ENCODE measurements at regions not wholly inside any gene's neighbourhood (a gene's known extent, or its start where the extent isn't known, plus 50 kb on each side); places are given as distances from the start of the nearest gene placed in this dataset.

- Histone ChIP-seq H4K20me1 (no peaks in the 10 kb centered on the region), H3K4me2 (no peak overlapping the region), H3K27ac (no peak overlapping the region), H3K36me3 (no peaks in the 10 kb centered on the region), H3K9me3 (no peaks in the 10 kb centered on the region), H3K9ac (no peak overlapping the region), H3K27me3 (no peaks in the 10 kb centered on the region), H3K4me1 (no peaks in the 10 kb centered on the region), H3K4me3 (no peak overlapping the region)
- no peak for TF ChIP-seq Cebpa-rat (IDR thresholded peaks at IDR 0.05)
These were observed 90.7 kb downstream of the MAT2B start for GRCh38 chr5:163595932-163596607.

GRCh38 chr5:163596608-163597315, 91.3 kb downstream of the MAT2B start:
- Histone ChIP-seq H3K9ac (no peak overlapping the region), H3K27me3 (no peaks in the 10 kb centered on the region)

GRCh38 chr5:163604013-163604412, 98.6 kb downstream of the MAT2B start:
- TF ChIP-seq Cebpa-rat (IDR thresholded peaks at IDR 0.05), result no peak
- H3K4me1 ChIP-seq, result no peaks in the 10 kb centered on the region
- no peaks in the 10 kb centered on the region for H3K27me3 ChIP-seq
- H3K9ac ChIP-seq, result no peak overlapping the region
- no peaks in the 10 kb centered on the region for H3K36me3 ChIP-seq
- no peak overlapping the region for H3K27ac ChIP-seq
- no peaks in the 10 kb centered on the region for H4K20me1 ChIP-seq
- H3K9me3 ChIP-seq, result no peaks in the 10 kb centered on the region
- H3K4me2 ChIP-seq, result no peak overlapping the region
- H3K4me3 ChIP-seq, result no peak overlapping the region

More at GRCh38 chr5:163596608-163597315, 91.3 kb downstream of the MAT2B start:
- TF ChIP-seq Cebpa-rat (IDR thresholded peaks at IDR 0.05), result no peak
- H4K20me1 ChIP-seq, result no peaks in the 10 kb centered on the region
- no peak overlapping the region for H3K27ac ChIP-seq
- no peaks in the 10 kb centered on the region for H3K9me3 ChIP-seq
- no peak overlapping the region for H3K4me3 ChIP-seq
- no peaks in the 10 kb centered on the region for H3K4me1 ChIP-seq
- H3K4me2 ChIP-seq, result no peak overlapping the region
- no peaks in the 10 kb centered on the region for H3K36me3 ChIP-seq

GRCh38 chr5:163607256-163607655, 101.8 kb downstream of the MAT2B start:
- Histone ChIP-seq H3K4me1 (no peaks in the 10 kb centered on the region), H3K9ac (no peak overlapping the region), H3K4me2 (no peak overlapping the region), H4K20me1 (no peaks in the 10 kb centered on the region), H3K36me3 (no peaks in the 10 kb centered on the region), H3K4me3 (no peak overlapping the region), H3K27ac (no peak overlapping the region), H3K9me3 (no peaks in the 10 kb centered on the region), H3K27me3 (no peaks in the 10 kb centered on the region)
- no peak for TF ChIP-seq Cebpa-rat (IDR thresholded peaks at IDR 0.05)

GRCh38 chr5:163608621-163609020, 103.2 kb downstream of the MAT2B start:
- no peaks in the 10 kb centered on the region for H3K4me1 ChIP-seq

GRCh38 chr5:163609910-163610309, 104.5 kb downstream of the MAT2B start:
- Histone ChIP-seq H3K9me3 (no peaks in the 10 kb centered on the region), H3K27me3 (no peaks in the 10 kb centered on the region), H3K4me3 (no peak overlapping the region), H4K20me1 (no peaks in the 10 kb centered on the region), H3K4me2 (no peak overlapping the region), H3K4me1 (no peaks in the 10 kb centered on the region), H3K36me3 (no peaks in the 10 kb centered on the region), H3K9ac (no peak overlapping the region), H3K27ac (no peak overlapping the region)
- TF ChIP-seq Cebpa-rat (IDR thresholded peaks at IDR 0.05), result no peak

More at GRCh38 chr5:163608621-163609020, 103.2 kb downstream of the MAT2B start:
- TF ChIP-seq Cebpa-rat (IDR thresholded peaks at IDR 0.05), result no peak
- H3K9me3 ChIP-seq, result no peaks in the 10 kb centered on the region
- no peaks in the 10 kb centered on the region for H3K36me3 ChIP-seq
- H4K20me1 ChIP-seq, result no peaks in the 10 kb centered on the region
- no peak overlapping the region for H3K27ac ChIP-seq
- H3K4me2 ChIP-seq, result no peak overlapping the region
- H3K4me3 ChIP-seq, result no peak overlapping the region
- H3K9ac ChIP-seq, result no peak overlapping the region
- H3K27me3 ChIP-seq, result no peaks in the 10 kb centered on the region

GRCh38 chr5:163612358-163613149, 107.1 kb downstream of the MAT2B start:
- Histone ChIP-seq H3K27me3 (no peaks in the 10 kb centered on the region), H3K9ac (no peak overlapping the region), H3K27ac (no peak overlapping the region), H3K4me2 (no peak overlapping the region), H4K20me1 (no peaks in the 10 kb centered on the region), H3K36me3 (no peaks in the 10 kb centered on the region), H3K9me3 (no peaks in the 10 kb centered on the region), H3K4me3 (no peak overlapping the region), H3K4me1 (no peaks in the 10 kb centered on the region)
- TF ChIP-seq Cebpa-rat (IDR thresholded peaks at IDR 0.05), result no peak

- Histone ChIP-seq H3K9ac (no peak overlapping the region), H3K27me3 (no peaks in the 10 kb centered on the region), H3K4me2 (no peak overlapping the region), H3K4me3 (no peak overlapping the region), H3K9me3 (no peaks in the 10 kb centered on the region), H3K36me3 (no peaks in the 10 kb centered on the region), H3K27ac (no peak overlapping the region), H4K20me1 (no peaks in the 10 kb centered on the region), H3K4me1 (no peaks in the 10 kb centered on the region)
- TF ChIP-seq Cebpa-rat (IDR thresholded peaks at IDR 0.05), result no peak
These were observed 107.7 kb downstream of the MAT2B start for GRCh38 chr5:163613150-163613442.

- Histone ChIP-seq H3K4me2 (no peak overlapping the region), H3K4me1 (no peaks in the 10 kb centered on the region), H3K27me3 (no peaks in the 10 kb centered on the region), H3K9ac (no peak overlapping the region), H4K20me1 (no peaks in the 10 kb centered on the region), H3K36me3 (no peaks in the 10 kb centered on the region), H3K27ac (no peak overlapping the region), H3K4me3 (no peak overlapping the region), H3K9me3 (no peaks in the 10 kb centered on the region)
- TF ChIP-seq Cebpa-rat (IDR thresholded peaks at IDR 0.05), result no peak
These were observed 109.4 kb downstream of the MAT2B start for GRCh38 chr5:163614787-163615186.
